ENCODE measurements at regions not wholly inside any gene's neighbourhood (a gene's known extent, or its start where the extent isn't known, plus 50 kb on each side); places are given as distances from the start of the nearest gene placed in this dataset.

GRCh38 chr13:90105276-90105675 is 1242.2 kb upstream of the MIR17HG start:
- intact Hi-C loops (cut with DNase I, micrococcal nuclease) = no loop called here
- H3K4me3 ChIP-seq = no peak overlapping the region
- H3K36me3 ChIP-seq (ENCODE audit: low read depth) = no peaks in the 10 kb centered on the region
- no peaks in the 10 kb centered on the region for H3K4me1 ChIP-seq (ENCODE audit: low read depth)
- no peak for TF ChIP-seq CTCF (IDR thresholded peaks at IDR 0.05)
- ATAC-seq (no peak), DNase-seq (no peak)
- H3K9me3 ChIP-seq = no peaks in the 10 kb centered on the region

- H3K4me3 ChIP-seq = no peak overlapping the region
- no peaks in the 10 kb centered on the region for H3K9me3 ChIP-seq
- intact Hi-C loops (cut with DNase I, micrococcal nuclease) = no loop called here
- ATAC-seq = no peak
- no peak for DNase-seq
- no peaks in the 10 kb centered on the region for H3K36me3 ChIP-seq (ENCODE audit: low read depth)
- H3K4me1 ChIP-seq (ENCODE audit: low read depth) = no peaks in the 10 kb centered on the region
- no peak for TF ChIP-seq CTCF (IDR thresholded peaks at IDR 0.05)
Measured at GRCh38 chr13:90105849-90106496, 1241.5 kb upstream of the MIR17HG start.

- Histone ChIP-seq H3K4me1 (ENCODE audit: low read depth) (no peaks in the 10 kb centered on the region), H3K4me3 (no peak overlapping the region), H3K9me3 (no peaks in the 10 kb centered on the region), H3K36me3 (ENCODE audit: low read depth) (no peaks in the 10 kb centered on the region)
- intact Hi-C loops (cut with DNase I, micrococcal nuclease) = no loop called here
- TF ChIP-seq CTCF (IDR thresholded peaks at IDR 0.05) = no peak
- peak; percentile 70 for ATAC-seq
- DNase-seq = peak in 2 of 3 donors; percentile 25 to 41
Measured at GRCh38 chr13:90107661-90108060, 1239.8 kb upstream of the MIR17HG start.

GRCh38 chr13:90108547-90108946 is 1238.9 kb upstream of the MIR17HG start:
- H3K9me3 ChIP-seq = no peaks in the 10 kb centered on the region
- no peaks in the 10 kb centered on the region for H3K4me1 ChIP-seq (ENCODE audit: low read depth)
- H3K36me3 ChIP-seq (ENCODE audit: low read depth) = no peaks in the 10 kb centered on the region
- TF ChIP-seq CTCF (IDR thresholded peaks at IDR 0.05) = no peak
- DNase-seq (no peak), ATAC-seq (no peak)
- H3K4me3 ChIP-seq = no peak overlapping the region
- intact Hi-C loops (cut with DNase I, micrococcal nuclease) = no loop called here

GRCh38 chr13:90116121-90116520 is 1231.4 kb upstream of the MIR17HG start:
- intact Hi-C loops (cut with DNase I, micrococcal nuclease) = no loop called here
- H3K36me3 ChIP-seq (ENCODE audit: low read depth) = no peaks in the 10 kb centered on the region
- no peak for ATAC-seq
- DNase-seq = no peak
- no peak overlapping the region for H3K4me3 ChIP-seq
- no peaks in the 10 kb centered on the region for H3K4me1 ChIP-seq (ENCODE audit: low read depth)
- H3K9me3 ChIP-seq = no peaks in the 10 kb centered on the region
- TF ChIP-seq CTCF (IDR thresholded peaks at IDR 0.05) = no peak
